A673 (cell line): ENCODE measurements at regions not wholly inside any gene's neighbourhood (a gene's known extent, or its start where the extent isn't known, plus 50 kb on each side); places are given as distances from the start of the nearest gene placed in this dataset.

Source experiments
- CTCF ChIP-seq: fragments of 300-800, 200-600 bp; sonication (generic); conservative IDR thresholded peaks from 2 replicates; pipeline ENCODE4 v1.5.1; 2017; ENCODE audit warnings: low read depth, mild to moderate bottlenecking, antibody characterized with exemption, low read length, moderate library complexity, mixed read lengths
- EZH2 ChIP-seq: fragments of 200-600 bp; sonication (generic); IDR thresholded peaks from 2 replicates; pipeline ENCODE4 v1.6.1; 2017; ENCODE audit warnings: borderline replicate concordance, low read depth, mild to moderate bottlenecking, mixed read lengths, antibody characterized with exemption, low read length; ENCODE audit not compliant: poor library complexity, severe bottlenecking

- TF ChIP-seq CTCF (no peak), EZH2 (no peak)
Observed at GRCh38 chr3:76038949-76039348, 253.6 kb upstream of the ZNF717 start.
